ENCODE measurements at regions not wholly inside any gene's neighbourhood (a gene's known extent, or its start where the extent isn't known, plus 50 kb on each side); places are given as distances from the start of the nearest gene placed in this dataset.

DNA sequence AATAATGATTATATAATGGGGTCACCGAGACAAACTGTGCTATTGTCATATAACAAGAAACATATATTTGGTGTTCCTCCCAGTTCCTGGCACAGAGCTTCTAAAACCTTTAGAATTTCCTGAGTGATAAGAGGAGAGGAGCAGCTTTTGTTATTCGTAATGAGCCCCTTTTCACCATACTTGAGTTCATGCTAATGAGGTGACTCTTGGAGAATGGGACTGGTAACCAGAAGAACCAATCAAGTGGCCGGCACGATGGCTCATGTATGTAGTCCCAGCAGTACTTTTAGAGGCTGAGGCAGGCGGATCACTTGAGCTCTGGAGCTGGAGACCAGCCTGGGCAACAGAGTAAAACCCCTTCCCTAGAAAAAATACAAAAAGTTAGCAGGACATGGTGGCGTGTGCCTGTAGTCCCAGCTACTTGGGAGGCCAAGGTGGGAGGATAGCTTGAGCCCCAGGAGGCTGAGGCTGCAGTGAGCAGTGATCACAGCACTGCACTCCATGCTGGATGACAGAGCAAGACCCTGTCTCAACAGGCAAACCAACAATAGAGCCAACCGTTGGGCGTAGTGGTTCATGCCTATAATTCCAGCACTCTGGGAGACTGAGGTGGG lies 62.7 kb upstream of the FTH1 start:
- no peak for DNase-seq (ENCODE audit: low read depth)

- DNase-seq (ENCODE audit: low read depth) = no peak
Observed at GRCh38 chr11:62026739-62027370, 59.4 kb upstream of the FTH1 start.

DNA sequence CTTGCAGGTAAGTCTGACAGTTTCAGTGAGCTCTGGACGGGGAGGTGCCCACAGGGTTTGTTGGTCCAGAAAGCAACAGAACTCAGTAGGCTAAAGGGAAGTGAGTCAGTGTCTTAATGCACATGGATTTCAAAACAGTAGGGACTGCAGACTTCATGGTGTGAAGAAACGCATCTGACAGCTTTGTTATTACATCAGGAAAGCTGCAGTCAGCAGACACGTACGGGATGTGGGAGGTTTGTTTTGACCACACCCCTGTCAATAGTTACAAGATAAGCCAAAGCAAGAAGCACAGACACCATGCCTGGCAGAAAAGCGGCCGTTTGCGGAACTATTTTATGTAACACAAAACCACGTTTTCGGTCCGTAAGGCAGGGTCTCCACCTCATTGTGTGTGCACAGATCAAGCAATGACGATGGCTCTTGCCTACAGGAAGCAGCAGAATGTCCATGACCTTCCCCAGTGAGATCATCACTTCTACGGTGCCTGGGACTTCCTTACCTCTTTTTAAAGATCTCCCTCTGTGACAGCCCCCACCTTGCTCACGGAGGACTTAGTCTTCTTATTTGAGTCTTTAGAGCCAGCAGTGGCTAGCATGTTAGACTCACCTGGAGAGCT lies 58.2 kb upstream of the FTH1 start:
- DNase-seq (ENCODE audit: low read depth) = peak; percentile 88

DNA sequence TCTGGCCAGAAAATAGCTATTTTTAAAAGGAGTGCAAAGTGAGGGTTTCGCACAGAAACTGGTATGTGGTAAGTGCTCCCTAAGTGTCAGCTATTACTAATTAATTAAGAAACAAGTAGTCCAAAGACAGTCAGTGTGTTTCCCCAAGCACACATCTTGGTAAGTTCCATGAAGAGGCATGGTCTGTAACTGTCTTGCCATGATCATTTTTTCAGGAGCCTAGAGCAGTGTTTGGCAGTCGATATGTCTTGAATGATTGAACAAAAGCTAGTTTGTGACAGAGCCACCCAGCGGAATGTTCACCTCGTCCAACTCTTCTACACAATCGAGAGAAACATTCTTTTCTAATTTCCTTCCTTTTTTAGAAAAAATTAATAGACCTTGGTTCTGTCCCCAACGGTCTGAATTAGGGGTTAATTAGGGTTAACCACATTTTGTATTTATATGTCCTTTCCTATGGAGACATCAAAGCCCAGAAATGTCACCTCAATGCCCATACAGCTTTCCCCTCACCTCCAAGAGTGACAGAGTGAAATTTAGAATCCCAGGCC lies 57.6 kb upstream of the FTH1 start:
- DNase-seq (ENCODE audit: low read depth) = no peak

DNA sequence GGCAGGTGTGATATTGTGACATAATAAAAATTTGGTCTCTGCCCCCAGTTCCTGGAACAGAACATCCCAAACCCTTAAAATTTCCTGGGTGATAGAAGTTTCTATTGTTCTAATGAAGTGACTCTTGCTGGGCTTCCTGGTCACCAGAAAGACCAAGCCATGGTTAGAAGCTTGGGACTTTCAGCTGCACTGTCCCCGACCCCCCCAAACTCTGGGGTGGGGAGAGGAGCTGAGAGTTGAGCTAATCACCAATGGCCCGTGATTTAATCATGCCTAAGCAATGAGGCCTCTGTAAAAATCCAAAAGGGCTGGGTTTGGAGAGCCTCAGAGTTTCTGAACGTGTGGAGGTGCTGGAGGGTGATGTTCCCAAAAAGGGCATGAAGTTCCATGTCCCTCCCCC lies 54.8 kb upstream of the FTH1 start:
- DNase-seq (ENCODE audit: low read depth) = no peak

GRCh38 chr11:62020661-62021060 lies 53.2 kb upstream of the FTH1 start:
- DNase-seq (ENCODE audit: low read depth) = no peak

DNA sequence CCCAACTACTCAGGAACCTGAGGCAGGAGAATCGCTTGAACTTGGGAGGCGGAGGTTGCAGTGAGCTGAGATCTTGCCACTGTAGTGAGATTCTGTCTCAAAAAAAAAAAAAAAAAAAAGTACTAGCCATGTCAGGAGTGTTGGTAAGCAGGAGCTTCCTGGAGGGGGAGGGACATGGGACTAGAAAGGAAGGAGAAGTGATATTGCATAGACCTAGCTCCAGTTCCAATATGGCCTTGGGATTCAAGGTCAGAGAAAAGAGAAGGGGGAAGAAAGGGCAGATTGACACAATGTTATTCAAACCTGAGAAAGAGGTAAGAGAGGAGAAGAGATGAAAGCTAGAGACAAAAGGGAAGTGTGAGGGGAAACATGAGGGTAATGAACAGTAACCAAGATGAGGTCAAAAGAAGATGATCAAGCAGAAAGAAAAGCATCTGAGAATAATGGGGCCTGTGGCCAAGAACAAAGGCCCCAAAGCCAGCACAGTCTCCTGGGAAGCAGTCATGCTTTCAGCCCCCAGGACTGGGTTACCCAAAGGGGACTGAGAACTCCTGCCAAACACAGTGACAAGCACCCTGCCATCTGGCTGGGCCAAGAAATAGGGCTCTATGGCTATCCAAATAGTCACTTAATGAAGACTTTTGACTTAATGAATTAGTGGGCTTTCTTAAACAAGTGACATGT lies 51.7 kb upstream of the FTH1 start:
- DNase-seq (ENCODE audit: low read depth) = no peak

DNA sequence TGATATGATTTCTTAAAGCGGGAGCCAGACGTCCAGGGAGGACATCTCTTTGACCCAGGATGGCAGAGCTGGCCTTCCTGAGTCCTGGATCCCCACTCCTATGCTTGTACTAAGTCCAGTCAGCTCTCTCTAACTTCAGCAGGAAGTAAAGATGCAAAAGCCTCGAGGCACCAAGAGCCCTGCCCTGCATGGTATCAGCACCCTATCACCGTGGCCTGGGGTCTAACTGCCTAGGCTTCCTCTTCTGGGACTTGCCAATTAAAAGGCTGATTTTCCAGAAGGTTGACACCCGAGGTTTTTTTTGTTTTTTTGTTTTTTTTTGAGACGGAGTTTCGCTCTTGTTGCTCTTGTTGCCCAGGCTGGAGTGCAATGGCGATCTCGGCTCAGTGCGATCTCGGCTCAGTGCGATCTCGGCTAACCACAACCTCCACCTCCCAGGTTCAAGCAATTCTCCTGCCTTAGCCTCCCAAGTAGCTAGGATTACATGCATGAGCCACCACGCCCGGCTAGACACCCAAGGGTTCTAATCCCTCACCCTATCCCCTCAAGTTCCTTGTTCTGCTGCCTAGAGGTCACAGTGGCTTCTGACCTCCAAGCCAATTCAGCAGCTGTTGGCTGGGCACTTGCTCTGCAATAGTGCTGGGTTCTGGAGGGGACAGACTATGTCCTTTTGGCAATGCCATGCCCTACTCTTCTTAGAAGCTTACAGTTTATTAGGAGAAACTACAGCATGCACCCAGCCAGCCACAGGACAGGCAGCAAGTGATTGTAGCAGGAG lies 50.6 kb upstream of the FTH1 start:
- DNase-seq (ENCODE audit: low read depth) = no peak
